NCI-H2196 treated with DMSO at 0.1 percent for 48 hours (cell line): ENCODE measurements at regions not wholly inside any gene's neighbourhood (a gene's known extent, or its start where the extent isn't known, plus 50 kb on each side); places are given as distances from the start of the nearest gene placed in this dataset.

Experiments used
- DNase-seq: peaks from one replicate; lab custom pipeline; 2025; ENCODE audit not compliant: unreplicated experiment; lab: John Stamatoyannopoulos, UW

GRCh38 chr22:19574247-19574646 is 50.0 kb upstream of the CLDN5 start:
- no peak for DNase-seq

GRCh38 chr22:19576460-19577421 is 52.5 kb upstream of the CLDN5 start:
- no peak for DNase-seq

- DNase-seq = no peak
Observed at GRCh38 chr22:19577422-19577966, 53.3 kb upstream of the CLDN5 start.

- no peak for DNase-seq
Observed at GRCh38 chr22:19578180-19579004, 54.2 kb upstream of the CLDN5 start.

- no peak for DNase-seq
Observed at GRCh38 chr22:19579115-19579811, 55.1 kb upstream of the CLDN5 start.

GRCh38 chr22:19579880-19580279 is 55.7 kb upstream of the CLDN5 start:
- DNase-seq = no peak

GRCh38 chr22:19580291-19580890 is 56.2 kb upstream of the CLDN5 start:
- DNase-seq = no peak

- DNase-seq = no peak
Observed at GRCh38 chr22:19582033-19582693, 58.0 kb upstream of the CLDN5 start.

- no peak for DNase-seq
Observed at GRCh38 chr22:19586922-19587684, 62.9 kb upstream of the CLDN5 start.

- DNase-seq = no peak
Observed at GRCh38 chr22:19590696-19591095, 66.5 kb upstream of the CLDN5 start.

- no peak for DNase-seq
Observed at GRCh38 chr22:19591568-19591967, 67.4 kb upstream of the CLDN5 start.

GRCh38 chr22:19592464-19592863 is 68.3 kb upstream of the CLDN5 start:
- no peak for DNase-seq

- no peak for DNase-seq
Observed at GRCh38 chr22:19593991-19594569, 69.9 kb upstream of the CLDN5 start.

- no peak for DNase-seq
Observed at GRCh38 chr22:19595532-19595931, 71.3 kb upstream of the CLDN5 start.

- no peak for DNase-seq
Observed at GRCh38 chr22:19596680-19597398, 72.6 kb upstream of the CLDN5 start.

- DNase-seq = no peak
Observed at GRCh38 chr22:19597399-19597735, 73.2 kb upstream of the CLDN5 start.

- no peak for DNase-seq
Observed at GRCh38 chr22:19598054-19598855, 74.0 kb upstream of the CLDN5 start.

GRCh38 chr22:19599004-19599403 is 74.8 kb upstream of the CLDN5 start:
- DNase-seq = no peak
